ENCODE measurements at regions not wholly inside any gene's neighbourhood (a gene's known extent, or its start where the extent isn't known, plus 50 kb on each side); places are given as distances from the start of the nearest gene placed in this dataset.

- Histone ChIP-seq H3K36me3 (ENCODE audit: insufficient read depth, low read length) (no peaks in the 10 kb centered on the region), H3K4me3 (ENCODE audit: low read depth, low read length, poor library complexity, severe bottlenecking) (no peak overlapping the region), H3K9me3 (ENCODE audit: low read length) (no peaks in the 10 kb centered on the region), H3K4me2 (ENCODE audit: low read length) (no peak overlapping the region), H3K79me2 (ENCODE audit: insufficient read depth, low read depth, low read length) (no peaks in the 10 kb centered on the region), H3K4me1 (ENCODE audit: insufficient read depth, low read length, poor library complexity, severe bottlenecking) (no peaks in the 10 kb centered on the region), H3K27ac (ENCODE audit: low read depth, low read length, poor library complexity, severe bottlenecking) (no peak overlapping the region), H4K20me1 (ENCODE audit: insufficient read depth, low read length) (no peaks in the 10 kb centered on the region), H2AFZ (ENCODE audit: low read length) (no peak overlapping the region), H3K9me2 (ENCODE audit: insufficient read depth, low read length) (no peaks in the 10 kb centered on the region)
- ChIA-PET POLR2A (no interaction called here), CTCF (ENCODE audit: unreplicated experiment) (no interaction called here)
- TF ChIP-seq EZH2phosphoT487 (IDR thresholded peaks at IDR 0.05; ENCODE audit: borderline replicate concordance, low read depth, low read length) (no peak), CTCF (conservative IDR thresholded peaks at IDR 0.05; ENCODE audit: low read length) (no peak)
- no peak for DNase-seq (ENCODE audit: low spot score)
- intact Hi-C loops (cut with micrococcal nuclease; ENCODE audit: unreplicated experiment), result no loop called here
- no TSS peak for BruUV-seq (replicated peaks)
Measured at GRCh38 chr5:167155387-167156005, 1135.9 kb upstream of the WWC1 start.

- TF ChIP-seq CTCF (conservative IDR thresholded peaks at IDR 0.05; ENCODE audit: low read length) (no peak), EZH2phosphoT487 (IDR thresholded peaks at IDR 0.05; ENCODE audit: borderline replicate concordance, low read depth, low read length) (no peak)
Measured at GRCh38 chr5:167156446-167156845, 1135.0 kb upstream of the WWC1 start.

GRCh38 chr5:167158588-167158987 is 1132.9 kb upstream of the WWC1 start:
- DNase-seq (ENCODE audit: low spot score), result no peak
- intact Hi-C loops (cut with micrococcal nuclease; ENCODE audit: unreplicated experiment), result no loop called here
- Histone ChIP-seq H3K79me2 (ENCODE audit: insufficient read depth, low read depth, low read length) (no peaks in the 10 kb centered on the region), H3K4me1 (ENCODE audit: insufficient read depth, low read length, poor library complexity, severe bottlenecking) (no peaks in the 10 kb centered on the region), H2AFZ (ENCODE audit: low read length) (no peak overlapping the region), H3K9me3 (ENCODE audit: low read length) (no peaks in the 10 kb centered on the region), H3K4me2 (ENCODE audit: low read length) (no peak overlapping the region), H3K36me3 (ENCODE audit: insufficient read depth, low read length) (no peaks in the 10 kb centered on the region), H3K4me3 (ENCODE audit: low read depth, low read length, poor library complexity, severe bottlenecking) (no peak overlapping the region), H4K20me1 (ENCODE audit: insufficient read depth, low read length) (no peaks in the 10 kb centered on the region), H3K27ac (ENCODE audit: low read depth, low read length, poor library complexity, severe bottlenecking) (no peak overlapping the region), H3K9me2 (ENCODE audit: insufficient read depth, low read length) (no peaks in the 10 kb centered on the region)
- ChIA-PET CTCF (ENCODE audit: unreplicated experiment) (no interaction called here), POLR2A (interaction anchor here (0.6 kb wide), 1 partner anchor 128 kb away, joined by 3 read pairs; no protein-coding TSS in a partner anchor)
- no peak for TF ChIP-seq EZH2phosphoT487 (IDR thresholded peaks at IDR 0.05; ENCODE audit: borderline replicate concordance, low read depth, low read length)
- TF ChIP-seq CTCF (conservative IDR thresholded peaks at IDR 0.05; ENCODE audit: low read length), result no peak
- no TSS peak for BruUV-seq (replicated peaks)

More at GRCh38 chr5:167156446-167156845, 1135.0 kb upstream of the WWC1 start:
- Histone ChIP-seq H3K4me2 (ENCODE audit: low read length) (no peak overlapping the region), H3K9me2 (ENCODE audit: insufficient read depth, low read length) (no peaks in the 10 kb centered on the region), H3K4me3 (ENCODE audit: low read depth, low read length, poor library complexity, severe bottlenecking) (no peak overlapping the region), H3K9me3 (ENCODE audit: low read length) (no peaks in the 10 kb centered on the region), H4K20me1 (ENCODE audit: insufficient read depth, low read length) (no peaks in the 10 kb centered on the region), H3K4me1 (ENCODE audit: insufficient read depth, low read length, poor library complexity, severe bottlenecking) (no peaks in the 10 kb centered on the region), H3K36me3 (ENCODE audit: insufficient read depth, low read length) (no peaks in the 10 kb centered on the region), H3K79me2 (ENCODE audit: insufficient read depth, low read depth, low read length) (no peaks in the 10 kb centered on the region), H2AFZ (ENCODE audit: low read length) (no peak overlapping the region), H3K27ac (ENCODE audit: low read depth, low read length, poor library complexity, severe bottlenecking) (no peak overlapping the region)
- intact Hi-C loops (cut with micrococcal nuclease; ENCODE audit: unreplicated experiment), result no loop called here
- CTCF ChIA-PET (ENCODE audit: unreplicated experiment), result no interaction called here
- DNase-seq (ENCODE audit: low spot score), result no peak
- BruUV-seq (replicated peaks), result no TSS peak
- POLR2A ChIA-PET, result no interaction called here
